HG03469 (cell line): ENCODE measurements at regions not wholly inside any gene's neighbourhood (a gene's known extent, or its start where the extent isn't known, plus 50 kb on each side); places are given as distances from the start of the nearest gene placed in this dataset.

ENCODE experiments used
- ATAC-seq: cut with Tn5 transposase; IDR thresholded peaks from one replicate; pipeline ENCODE4 v1.9.1; 2021; ENCODE audit warnings: mild to moderate bottlenecking, moderate library complexity, moderate number of reproducible peaks; ENCODE audit not compliant: unreplicated experiment

GRCh38 chr2:5913711-5914395 is 221.7 kb downstream of the SOX11 start:
- ATAC-seq, result no peak

- ATAC-seq, result no peak
These were observed 222.8 kb downstream of the SOX11 start for GRCh38 chr2:5914811-5915611.

- ATAC-seq, result no peak
These were observed 223.7 kb downstream of the SOX11 start for GRCh38 chr2:5915881-5916310.

GRCh38 chr2:5921081-5921642 is 229.0 kb downstream of the SOX11 start:
- no peak for ATAC-seq

- no peak for ATAC-seq
These were observed 232.1 kb downstream of the SOX11 start for GRCh38 chr2:5923957-5924945.

GRCh38 chr2:5925604-5926003 is 233.4 kb downstream of the SOX11 start:
- no peak for ATAC-seq

GRCh38 chr2:5926871-5927512 is 234.8 kb downstream of the SOX11 start:
- no peak for ATAC-seq

- ATAC-seq, result no peak
These were observed 240.6 kb downstream of the SOX11 start for GRCh38 chr2:5932556-5933469.

GRCh38 chr2:5933669-5934068 is 241.5 kb downstream of the SOX11 start:
- no peak for ATAC-seq

- no peak for ATAC-seq
These were observed 245.1 kb downstream of the SOX11 start for GRCh38 chr2:5937321-5937720.

- ATAC-seq, result no peak
These were observed 245.8 kb downstream of the SOX11 start for GRCh38 chr2:5937851-5938565.

- ATAC-seq, result no peak
These were observed 246.3 kb downstream of the SOX11 start for GRCh38 chr2:5938566-5938896.

- ATAC-seq, result no peak
These were observed 247.4 kb downstream of the SOX11 start for GRCh38 chr2:5939553-5939952.

- ATAC-seq, result no peak
These were observed 248.7 kb downstream of the SOX11 start for GRCh38 chr2:5940596-5941535.

- no peak for ATAC-seq
These were observed 250.0 kb downstream of the SOX11 start for GRCh38 chr2:5942204-5942603.

- ATAC-seq, result no peak
These were observed 253.6 kb downstream of the SOX11 start for GRCh38 chr2:5945742-5946141.

- no peak for ATAC-seq
These were observed 254.3 kb downstream of the SOX11 start for GRCh38 chr2:5946225-5947115.
